H9 (cell line): ENCODE measurements at regions not wholly inside any gene's neighbourhood (a gene's known extent, or its start where the extent isn't known, plus 50 kb on each side); places are given as distances from the start of the nearest gene placed in this dataset.

Source experiments
- DNase-seq: peaks from one replicate; pipeline ENCODE4 v3.0.0-alpha.2; 2017
- H2AFZ ChIP-seq: one replicate; pipeline ENCODE4 v1.6.1; 2013; ENCODE audit warnings: mild to moderate bottlenecking, low read length, control low read depth, moderate library complexity
- H2AK5ac ChIP-seq: 2 replicates; pipeline ENCODE4 v1.6.1; 2013; ENCODE audit warnings: low read length, control low read depth, mixed read lengths; ENCODE audit not compliant: insufficient read length
- H2BK120ac ChIP-seq: one replicate; pipeline ENCODE4 v1.6.1; 2013; ENCODE audit warnings: low read depth, mild to moderate bottlenecking, low read length, control low read depth, inconsistent platforms; ENCODE audit not compliant: poor library complexity, severe bottlenecking
- H2BK12ac ChIP-seq: 2 replicates; pipeline ENCODE4 v1.6.1; 2013; ENCODE audit warnings: low read length, control low read depth, mixed read lengths, low read depth; ENCODE audit not compliant: insufficient read length
- H2BK15ac ChIP-seq: 2 replicates; pipeline ENCODE4 v1.6.1; 2013; ENCODE audit warnings: low read depth, low read length, control low read depth
- H2BK20ac ChIP-seq: one replicate; pipeline ENCODE4 v1.6.1; 2013; ENCODE audit warnings: low read depth, mild to moderate bottlenecking, low read length, control low read depth, inconsistent platforms; ENCODE audit not compliant: poor library complexity, severe bottlenecking
- H2BK5ac ChIP-seq: 2 replicates; pipeline ENCODE4 v1.6.1; 2013; ENCODE audit warnings: low read length, control low read depth, mixed read lengths; ENCODE audit not compliant: insufficient read length
- H3K14ac ChIP-seq: 2 replicates; pipeline ENCODE4 v1.6.1; 2013; ENCODE audit warnings: low read length, control low read depth; ENCODE audit not compliant: insufficient read depth
- H3K18ac ChIP-seq: 2 replicates; pipeline ENCODE4 v1.6.1; 2013; ENCODE audit warnings: low read depth, mild to moderate bottlenecking, mixed read lengths, low read length, control low read depth; ENCODE audit not compliant: insufficient read length
- H3K23ac ChIP-seq: 2 replicates; pipeline ENCODE4 v1.6.1; 2013; ENCODE audit warnings: low read length, control low read depth, mixed read lengths, low read depth; ENCODE audit not compliant: insufficient read length
- H3K23me2 ChIP-seq: 2 replicates; pipeline ENCODE4 v1.6.1; 2013; ENCODE audit warnings: low read depth, mild to moderate bottlenecking, mixed read lengths, low read length, control low read depth; ENCODE audit not compliant: insufficient read length, poor library complexity, severe bottlenecking
- H3K27ac ChIP-seq: 2 replicates; pipeline ENCODE4 v1.5.1; 2013; ENCODE audit warnings: low read length, control low read depth, mixed read lengths, low read depth; ENCODE audit not compliant: insufficient read length
- H3K27me3 ChIP-seq: 2 replicates; pipeline ENCODE4 v1.6.1; 2013; ENCODE audit warnings: low read length, control low read depth, inconsistent platforms; ENCODE audit not compliant: insufficient read depth
- H3K4ac ChIP-seq: 2 replicates; pipeline ENCODE4 v1.6.1; 2013; ENCODE audit warnings: low read depth, mild to moderate bottlenecking, control low read depth, inconsistent platforms, low read length, moderate library complexity
- H3K4me1 ChIP-seq: 2 replicates; pipeline ENCODE4 v1.6.1; 2013; ENCODE audit warnings: low read length, control low read depth, inconsistent platforms; ENCODE audit not compliant: insufficient read depth
- H3K4me2 ChIP-seq: 2 replicates; pipeline ENCODE4 v1.6.1; 2013; ENCODE audit warnings: low read length, control low read depth, mixed read lengths; ENCODE audit not compliant: insufficient read length, insufficient read depth
- H3K56ac ChIP-seq: 2 replicates; pipeline ENCODE4 v1.6.1; 2013; ENCODE audit warnings: low read depth, mild to moderate bottlenecking, mixed read lengths, low read length, control low read depth; ENCODE audit not compliant: insufficient read length
- H3K79me1 ChIP-seq: 2 replicates; pipeline ENCODE4 v1.6.1; 2013; ENCODE audit warnings: low read depth, mild to moderate bottlenecking, moderate library complexity, low read length, control low read depth, inconsistent platforms; ENCODE audit not compliant: insufficient read depth, poor library complexity, severe bottlenecking
- H3K79me2 ChIP-seq: 2 replicates; pipeline ENCODE4 v1.6.1; 2013; ENCODE audit warnings: low read length, control low read depth, inconsistent platforms; ENCODE audit not compliant: insufficient read depth
- H3K9ac ChIP-seq: 2 replicates; pipeline ENCODE4 v1.6.1; 2013; ENCODE audit warnings: low read length, control low read depth, mixed read lengths; ENCODE audit not compliant: insufficient read length; ENCODE audit errors: extremely low read depth
- H3K9me3 ChIP-seq: one replicate; pipeline ENCODE4 v1.6.1; 2013; ENCODE audit warnings: low read depth, low read length, inconsistent platforms; ENCODE audit not compliant: control insufficient read depth
- H3T11ph ChIP-seq: one replicate; pipeline ENCODE4 v1.6.1; 2013; ENCODE audit warnings: mild to moderate bottlenecking, low read length, control low read depth, inconsistent platforms
- H4K20me1 ChIP-seq: one replicate; pipeline ENCODE4 v1.6.1; 2013; ENCODE audit not compliant: control insufficient read depth, insufficient read length, insufficient read depth
- H4K5ac ChIP-seq: 2 replicates; pipeline ENCODE4 v1.6.1; 2013; ENCODE audit warnings: low read depth, mild to moderate bottlenecking, mixed read lengths, low read length, control low read depth; ENCODE audit not compliant: insufficient read length
- H4K8ac ChIP-seq: replicated peaks from 2 replicates; pipeline ENCODE4 v1.6.1; 2013; ENCODE audit warnings: low read length, control low read depth, mixed read lengths, low read depth; ENCODE audit not compliant: insufficient read length
- H4K91ac ChIP-seq: 2 replicates; pipeline ENCODE4 v1.6.1; 2013; ENCODE audit warnings: low read depth, mild to moderate bottlenecking, moderate library complexity, mixed read lengths, low read length, control low read depth; ENCODE audit not compliant: insufficient read length
- H3K27ac Mint-ChIP-seq, 3 experiments: 2 replicates in 2 of 3; 3 replicates in 1 of 3; pipeline ENCODE4 v1.8.0; 2020 to 2021; ENCODE audit warnings: mixed read lengths in 3 of 3, mild to moderate bottlenecking in 1 of 3, moderate library complexity in 1 of 3
- H3K27me3 Mint-ChIP-seq: 2 replicates; pipeline ENCODE4 v1.8.0; 2021; ENCODE audit warnings: low read depth, mild to moderate bottlenecking, moderate library complexity, mixed read lengths
- H3K36me3 Mint-ChIP-seq, 3 experiments: 2 replicates in 2 of 3; 3 replicates in 1 of 3; pipeline ENCODE4 v1.8.0; 2020 to 2021; ENCODE audit warnings: low read depth in 3 of 3, mixed read lengths in 3 of 3; ENCODE audit not compliant: insufficient read depth in 1 of 3
- H3K4me1 Mint-ChIP-seq, 2 experiments: 2 replicates each; pipeline ENCODE4 v1.8.0; 2020; ENCODE audit warnings: mixed read lengths in 2 of 2
- H3K4me3 Mint-ChIP-seq, 2 experiments: 2 replicates in 1 of 2; 3 replicates in 1 of 2; pipeline ENCODE4 v1.8.0; 2020 to 2021; ENCODE audit warnings: mild to moderate bottlenecking in 2 of 2, mixed read lengths in 2 of 2, moderate library complexity in 1 of 2
- H3K9me3 Mint-ChIP-seq, 2 experiments: 2 replicates in 1 of 2; 3 replicates in 1 of 2; pipeline ENCODE4 v1.8.0; 2020; ENCODE audit warnings: mild to moderate bottlenecking in 2 of 2, mixed read lengths in 2 of 2, moderate library complexity in 1 of 2
- WGBS: extraction: QIAGEN DNeasy Blood & Tissue Kit; methylation state at CpG from one replicate; pipeline ENCODE4 v1.1.7; 2013; ENCODE audit warnings: missing lambda C conversion rate, low lambda C conversion rate, mixed read lengths; ENCODE audit not compliant: insufficient read length; ENCODE audit errors: extremely low coverage; 5-methylcytosine and 5-hydroxymethylcytosine counted together
- TF ChIP-seq, protein P1 (sequence below): fragments of 200-600 bp; sonication (generic); conservative IDR thresholded peaks from 3 replicates; pipeline ENCODE4 v1.8.0; 2021; ENCODE audit warnings: antibody characterized with exemption, mild to moderate bottlenecking

DNA sequence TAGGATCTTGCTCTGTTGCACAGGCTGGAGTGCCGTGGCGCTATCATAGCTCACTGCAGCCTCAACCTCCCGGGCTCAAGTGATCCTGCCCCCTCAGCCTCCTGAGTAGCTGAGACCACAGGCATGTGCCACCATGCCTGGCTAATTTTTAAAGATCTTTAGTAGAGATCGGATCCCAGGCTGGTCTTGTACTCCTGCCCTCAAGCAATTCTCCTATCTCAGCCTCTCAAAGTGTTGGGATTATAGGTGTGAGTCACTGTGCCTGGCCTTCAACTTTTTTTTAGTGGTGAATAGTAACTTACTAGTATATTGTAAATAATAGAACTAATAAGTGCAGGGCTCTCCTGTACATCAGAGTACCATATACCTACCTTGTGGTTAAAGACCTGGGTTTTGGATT, 52.1 kb upstream of the LMTK2 start:
- Histone ChIP-seq H3K4ac (no peak overlapping the region), H2BK12ac (no peak overlapping the region), H2BK20ac (no peak overlapping the region), H3K79me1 (no peaks in the 10 kb centered on the region), H3K79me2 (no peaks in the 10 kb centered on the region), H2AFZ (no peak overlapping the region), H4K20me1 (no peaks in the 10 kb centered on the region), H3K23ac (no peak overlapping the region), H2BK5ac (no peak overlapping the region), H3K9me3 (no peaks in the 10 kb centered on the region), H3K23me2 (no peaks in the 10 kb centered on the region), H3K27ac (no peak overlapping the region), H3K4me1 (peaks cover 3% of the 10 kb centered on the region; the same call in 1 of the 2 replicates), H3K4me2 (no peak overlapping the region), H4K91ac (no peak overlapping the region), H3T11ph (no peak overlapping the region), H3K14ac (no peak overlapping the region), H4K8ac (no peak overlapping the region), H3K27me3 (no peaks in the 10 kb centered on the region), H2BK120ac (no peak overlapping the region), H3K9ac (no peak overlapping the region), H2AK5ac (no peak overlapping the region), H2BK15ac (no peak overlapping the region), H3K18ac (no peak overlapping the region), H4K5ac (no peak overlapping the region), H3K56ac (no peak overlapping the region)
- no peak overlapping the region for H3K4me3 Mint-ChIP-seq
- no peaks in the 10 kb centered on the region for H3K36me3 Mint-ChIP-seq
- no CpG with 5 or more reads among the region's 4 CpGs for WGBS
- no peak overlapping the region for H3K27ac Mint-ChIP-seq
- H3K4me1 Mint-ChIP-seq = peaks cover 4 to 8% of the 10 kb centered on the region in 2 experiments; a peak in 3 of 4 replicates
- peaks cover 11% of the 10 kb centered on the region for H3K27me3 Mint-ChIP-seq
- no peaks in the 10 kb centered on the region for H3K9me3 Mint-ChIP-seq
- DNase-seq = no peak
- TF ChIP-seq, protein P1, sequence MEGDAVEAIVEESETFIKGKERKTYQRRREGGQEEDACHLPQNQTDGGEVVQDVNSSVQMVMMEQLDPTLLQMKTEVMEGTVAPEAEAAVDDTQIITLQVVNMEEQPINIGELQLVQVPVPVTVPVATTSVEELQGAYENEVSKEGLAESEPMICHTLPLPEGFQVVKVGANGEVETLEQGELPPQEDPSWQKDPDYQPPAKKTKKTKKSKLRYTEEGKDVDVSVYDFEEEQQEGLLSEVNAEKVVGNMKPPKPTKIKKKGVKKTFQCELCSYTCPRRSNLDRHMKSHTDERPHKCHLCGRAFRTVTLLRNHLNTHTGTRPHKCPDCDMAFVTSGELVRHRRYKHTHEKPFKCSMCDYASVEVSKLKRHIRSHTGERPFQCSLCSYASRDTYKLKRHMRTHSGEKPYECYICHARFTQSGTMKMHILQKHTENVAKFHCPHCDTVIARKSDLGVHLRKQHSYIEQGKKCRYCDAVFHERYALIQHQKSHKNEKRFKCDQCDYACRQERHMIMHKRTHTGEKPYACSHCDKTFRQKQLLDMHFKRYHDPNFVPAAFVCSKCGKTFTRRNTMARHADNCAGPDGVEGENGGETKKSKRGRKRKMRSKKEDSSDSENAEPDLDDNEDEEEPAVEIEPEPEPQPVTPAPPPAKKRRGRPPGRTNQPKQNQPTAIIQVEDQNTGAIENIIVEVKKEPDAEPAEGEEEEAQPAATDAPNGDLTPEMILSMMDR = no peak
